Prostate gland (tissue), 2 donors: ENCODE measurements at regions not wholly inside any gene's neighbourhood (a gene's known extent, or its start where the extent isn't known, plus 50 kb on each side); places are given as distances from the start of the nearest gene placed in this dataset.
"Not testable (repeated sequence)": the region's sequence is repeated elsewhere in the genome, so short reads cannot be mapped to it uniquely, and the experiment has no call there.

Experiments
- DNase-seq: peaks from one replicate; pipeline ENCODE4 v3.0.0-alpha.2; 2019; ENCODE audit warnings: low spot score
- H3K27ac ChIP-seq, 2 donors: fragments of 200-600 bp; sonication (generic); 2 replicates each; pipeline ENCODE4 v1.5.1; 2017 to 2019
- H3K27me3 ChIP-seq: fragments of 200-600 bp; sonication (generic); replicated peaks from 2 replicates; pipeline ENCODE4 v1.5.1; 2019; ENCODE audit not compliant: insufficient read depth
- H3K36me3 ChIP-seq, 2 donors: fragments of 200-600 bp; sonication (generic); 1 replicate in 1 of 2; 2 replicates in 1 of 2; pipeline versions ENCODE4 v1.5.1 to v1.8.1; 2017 to 2019
- H3K4me1 ChIP-seq: fragments of 200-600 bp; sonication (generic); replicated peaks from 2 replicates; pipeline ENCODE4 v1.5.1; 2019
- H3K4me3 ChIP-seq, 2 donors: fragments of 200-600 bp; sonication (generic); 2 replicates each; pipeline ENCODE4 v1.5.1; 2017 to 2019
- H3K9me3 ChIP-seq: fragments of 200-600 bp; sonication (generic); 2 replicates; pipeline ENCODE4 v1.5.1; 2017
- CTCF ChIP-seq, 4 experiments: fragments of 200-600 bp in 2 of 4; fragments of 450-650 bp in 2 of 4; sonication (generic) in 2 of 4; IDR thresholded peaks; 1 replicate in 3 of 4; 2 replicates in 1 of 4; pipeline ENCODE4 v1.5.1; 2016 to 2019; ENCODE audit warnings: antibody characterized with exemption in 4 of 4, mild to moderate bottlenecking in 2 of 4, moderate library complexity in 2 of 4
- POLR2A ChIP-seq: fragments of 450-650 bp; IDR thresholded peaks from one replicate; pipeline ENCODE4 v1.6.1; 2016; ENCODE audit warnings: antibody characterized with exemption, mild to moderate bottlenecking
- POLR2AphosphoS5 ChIP-seq: sonication (generic); formaldehyde crosslinking; IDR thresholded peaks from one replicate; pipeline ENCODE4 v1.6.1; 2017; ENCODE audit warnings: antibody characterized with exemption
- WGBS: methylation state at CpG from one replicate; pipeline ENCODE4 v1.1.5; 2018; 5-methylcytosine and 5-hydroxymethylcytosine counted together
- intact Hi-C: fragments of 100-400 bp; cut with DNase I; formaldehyde crosslinking; loops from one replicate; pipeline ENCODE4 v1.14.2; 2022

- H3K9me3 ChIP-seq = no peaks in the 10 kb centered on the region
- no peaks in the 10 kb centered on the region for H3K27me3 ChIP-seq
- no peak overlapping the region for H3K27ac ChIP-seq
- TF ChIP-seq POLR2A = no peak
- no peaks in the 10 kb centered on the region for H3K36me3 ChIP-seq
- no peaks in the 10 kb centered on the region for H3K4me1 ChIP-seq
- 97% methylated on average over 4 of the region's 4 CpGs for WGBS
- no peak for DNase-seq
- intact Hi-C loops = no loop called here
- no peak overlapping the region for H3K4me3 ChIP-seq
Observed at GRCh38 chrX:10988653-10989052, 122.5 kb upstream of the HCCS start.

- H3K27ac ChIP-seq = no peak overlapping the region
- H3K4me3 ChIP-seq = no peak overlapping the region
- intact Hi-C loops = no loop called here
- H3K36me3 ChIP-seq = no peaks in the 10 kb centered on the region
- no peaks in the 10 kb centered on the region for H3K4me1 ChIP-seq
- no peak for TF ChIP-seq POLR2AphosphoS5
- TF ChIP-seq POLR2A = no peak
- TF ChIP-seq CTCF (IDR thresholded peaks at IDR 0.05) = no peak
- no peaks in the 10 kb centered on the region for H3K27me3 ChIP-seq
- 81% methylated on average over 3 of the region's 3 CpGs for WGBS
- no peaks in the 10 kb centered on the region for H3K9me3 ChIP-seq
- DNase-seq = no peak
Observed at GRCh38 chrX:10989386-10989785, 121.7 kb upstream of the HCCS start.

GRCh38 chrX:10990418-10990817 lies 120.7 kb upstream of the HCCS start:
- H3K36me3 ChIP-seq = no peaks in the 10 kb centered on the region
- 81% methylated on average over 3 of the region's 3 CpGs for WGBS
- no peaks in the 10 kb centered on the region for H3K27me3 ChIP-seq
- no peaks in the 10 kb centered on the region for H3K4me1 ChIP-seq
- H3K9me3 ChIP-seq = no peaks in the 10 kb centered on the region
- TF ChIP-seq POLR2AphosphoS5 (no peak), POLR2A (no peak)
- DNase-seq = no peak
- no peak overlapping the region for H3K4me3 ChIP-seq
- intact Hi-C loops = no loop called here
- H3K27ac ChIP-seq = no peak overlapping the region

GRCh38 chrX:10990976-10991375 lies 120.2 kb upstream of the HCCS start:
- H3K36me3 ChIP-seq = no peaks in the 10 kb centered on the region
- DNase-seq = no peak
- H3K27me3 ChIP-seq = no peaks in the 10 kb centered on the region
- TF ChIP-seq POLR2AphosphoS5 (no peak), CTCF (IDR thresholded peaks at IDR 0.05) (no peak), POLR2A (no peak)
- WGBS = 74% methylated on average over 4 of the region's 4 CpGs
- H3K4me1 ChIP-seq = no peaks in the 10 kb centered on the region
- intact Hi-C loops = no loop called here
- H3K9me3 ChIP-seq = no peaks in the 10 kb centered on the region
- H3K27ac ChIP-seq = no peak overlapping the region
- H3K4me3 ChIP-seq = no peak overlapping the region

- Histone ChIP-seq H3K36me3 (no peaks in the 10 kb centered on the region), H3K27ac (no peak overlapping the region), H3K9me3 (no peaks in the 10 kb centered on the region), H3K27me3 (no peaks in the 10 kb centered on the region), H3K4me3 (no peak overlapping the region), H3K4me1 (no peaks in the 10 kb centered on the region)
- 63% methylated on average over 1 of the region's 1 CpG for WGBS
- DNase-seq = no peak
- intact Hi-C loops = no loop called here
- TF ChIP-seq POLR2AphosphoS5 (no peak), CTCF (IDR thresholded peaks at IDR 0.05) (no peak), POLR2A (no peak)
Observed at GRCh38 chrX:10992110-10992509, 119.0 kb upstream of the HCCS start.

GRCh38 chrX:11007076-11007475 lies 104.1 kb upstream of the HCCS start:
- H3K36me3 ChIP-seq, H3K27ac ChIP-seq, DNase-seq, H3K27me3 ChIP-seq, H3K4me1 ChIP-seq, H3K9me3 ChIP-seq, intact Hi-C loops, H3K4me3 ChIP-seq: not testable (repeated sequence)
- WGBS = 97% methylated on average over 8 of the region's 9 CpGs
